ENCODE measurements at regions not wholly inside any gene's neighbourhood (a gene's known extent, or its start where the extent isn't known, plus 50 kb on each side); places are given as distances from the start of the nearest gene placed in this dataset.

DNA sequence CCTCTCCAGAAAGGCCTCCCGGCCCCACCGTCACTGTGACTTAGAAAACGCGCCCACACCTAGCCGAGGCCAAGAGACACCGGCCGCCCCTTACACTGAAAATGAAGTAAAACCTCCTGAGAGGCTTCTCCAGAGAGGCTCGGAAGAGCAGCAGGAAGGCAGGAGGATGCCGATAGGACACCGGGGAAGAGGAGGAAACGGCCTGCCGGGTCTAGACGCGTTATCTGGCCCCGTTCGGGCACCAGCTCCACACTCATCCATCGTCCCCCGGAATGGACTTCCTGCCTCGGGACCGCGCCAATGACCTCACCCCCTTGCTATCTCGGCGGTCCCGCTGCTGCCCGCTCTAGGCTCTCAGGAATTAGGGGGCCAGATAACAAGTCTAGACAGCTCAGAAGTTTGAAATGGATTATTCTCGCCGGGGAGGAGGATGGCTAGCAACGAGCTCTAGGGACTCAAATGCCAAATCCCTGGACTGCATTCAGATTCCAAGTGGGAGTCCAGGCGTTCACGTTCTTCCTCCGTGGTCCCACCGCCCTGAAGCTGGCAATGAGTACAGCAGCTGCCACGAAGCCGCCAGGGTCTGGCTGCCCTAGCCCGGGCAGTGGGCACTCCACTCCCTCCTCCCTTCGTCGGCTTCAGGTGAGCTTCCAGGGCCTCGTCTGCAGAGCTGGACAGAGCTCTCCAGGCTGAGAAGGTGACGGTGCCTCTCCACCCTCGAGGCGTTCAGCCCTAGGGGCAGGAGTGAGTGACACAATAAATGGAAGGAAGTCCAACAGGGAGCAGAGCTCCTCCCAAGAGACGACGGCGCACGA is 350.9 kb downstream of the FOXL1 start:
- TF ChIP-seq, protein P1, sequence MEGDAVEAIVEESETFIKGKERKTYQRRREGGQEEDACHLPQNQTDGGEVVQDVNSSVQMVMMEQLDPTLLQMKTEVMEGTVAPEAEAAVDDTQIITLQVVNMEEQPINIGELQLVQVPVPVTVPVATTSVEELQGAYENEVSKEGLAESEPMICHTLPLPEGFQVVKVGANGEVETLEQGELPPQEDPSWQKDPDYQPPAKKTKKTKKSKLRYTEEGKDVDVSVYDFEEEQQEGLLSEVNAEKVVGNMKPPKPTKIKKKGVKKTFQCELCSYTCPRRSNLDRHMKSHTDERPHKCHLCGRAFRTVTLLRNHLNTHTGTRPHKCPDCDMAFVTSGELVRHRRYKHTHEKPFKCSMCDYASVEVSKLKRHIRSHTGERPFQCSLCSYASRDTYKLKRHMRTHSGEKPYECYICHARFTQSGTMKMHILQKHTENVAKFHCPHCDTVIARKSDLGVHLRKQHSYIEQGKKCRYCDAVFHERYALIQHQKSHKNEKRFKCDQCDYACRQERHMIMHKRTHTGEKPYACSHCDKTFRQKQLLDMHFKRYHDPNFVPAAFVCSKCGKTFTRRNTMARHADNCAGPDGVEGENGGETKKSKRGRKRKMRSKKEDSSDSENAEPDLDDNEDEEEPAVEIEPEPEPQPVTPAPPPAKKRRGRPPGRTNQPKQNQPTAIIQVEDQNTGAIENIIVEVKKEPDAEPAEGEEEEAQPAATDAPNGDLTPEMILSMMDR (IDR thresholded peaks at IDR 0.05; ENCODE audit: insufficient read depth, low read length, poor library complexity, severe bottlenecking) = no peak
- Histone ChIP-seq H3K36me3 (ENCODE audit: control insufficient read depth, insufficient read depth, low read length) (no peaks in the 10 kb centered on the region), H3K4me3 (replicated peaks; ENCODE audit: low read depth, low read length) (no peak overlapping the region), H3K27me3 (replicated peaks; ENCODE audit: control insufficient read depth, insufficient read depth, low read length) (no peaks in the 10 kb centered on the region; the same call in none of the 2 replicates)
- DNase-seq (ENCODE audit: extremely low read depth, insufficient read length) = no peak

DNA sequence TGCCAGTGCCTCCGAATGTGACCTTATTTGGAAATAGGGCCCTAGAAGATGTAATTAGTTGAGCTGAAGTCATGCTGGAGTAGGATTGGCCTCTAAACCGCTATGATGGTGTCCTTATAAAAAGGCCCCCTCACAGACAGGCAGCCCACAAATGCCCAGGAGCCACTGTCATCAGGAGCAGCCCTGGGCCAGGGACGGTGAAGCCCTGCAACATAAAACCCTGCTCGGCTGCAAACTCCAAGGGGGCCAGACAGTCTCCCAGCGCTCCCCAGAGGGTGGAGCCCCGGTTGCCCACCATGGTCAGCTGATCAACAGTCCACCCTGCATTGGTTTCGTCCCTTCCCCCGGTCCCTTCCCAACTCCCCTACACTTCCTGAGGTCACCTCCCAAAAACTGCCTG is 351.7 kb downstream of the FOXL1 start:
- no peaks in the 10 kb centered on the region for H3K36me3 ChIP-seq (ENCODE audit: control insufficient read depth, insufficient read depth, low read length)
- DNase-seq (ENCODE audit: extremely low read depth, insufficient read length) = no peak
- no peaks in the 10 kb centered on the region; the same call in none of the 2 replicates for H3K27me3 ChIP-seq (replicated peaks; ENCODE audit: control insufficient read depth, insufficient read depth, low read length)
- no peak overlapping the region for H3K4me3 ChIP-seq (replicated peaks; ENCODE audit: low read depth, low read length)
- TF ChIP-seq, protein P1 (IDR thresholded peaks at IDR 0.05; ENCODE audit: insufficient read depth, low read length, poor library complexity, severe bottlenecking) = no peak

DNA sequence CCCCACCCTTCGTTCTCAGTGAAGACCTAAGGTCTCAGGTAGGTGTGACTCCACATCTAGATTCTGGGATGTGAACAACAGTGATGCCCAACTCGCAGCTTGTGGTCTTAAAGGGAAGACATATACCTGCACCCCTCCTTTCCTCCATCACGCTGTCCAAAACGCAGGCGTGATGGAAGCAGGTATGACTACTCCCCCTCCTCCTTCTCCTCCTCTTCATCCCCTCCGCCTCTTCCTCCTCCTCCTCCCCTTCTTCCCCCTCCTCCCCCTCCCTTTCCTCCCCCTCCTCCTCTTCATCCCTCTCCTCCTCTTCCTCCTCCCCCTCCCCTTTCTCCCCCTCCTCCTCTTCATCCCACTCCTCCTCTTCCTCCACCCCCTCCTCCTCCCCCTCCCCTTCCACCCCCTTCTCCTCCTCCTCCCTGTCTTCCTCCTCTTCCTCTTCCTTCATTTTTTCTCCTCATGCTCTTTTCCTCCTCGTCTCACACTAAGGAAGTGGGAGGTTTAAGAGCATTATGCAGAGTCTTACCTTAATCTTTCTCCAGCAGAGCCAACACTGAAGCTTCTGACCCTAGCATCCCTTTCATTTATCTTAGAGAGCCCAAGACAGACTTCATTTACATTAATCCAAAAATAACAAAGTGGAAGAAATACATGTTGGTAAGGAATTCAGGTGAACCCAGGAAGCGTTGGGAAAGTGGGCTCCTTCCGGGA is 352.5 kb downstream of the FOXL1 start:
- no peak for DNase-seq (ENCODE audit: extremely low read depth, insufficient read length)
- Histone ChIP-seq H3K27me3 (replicated peaks; ENCODE audit: control insufficient read depth, insufficient read depth, low read length) (no peaks in the 10 kb centered on the region; the same call in none of the 2 replicates), H3K4me3 (replicated peaks; ENCODE audit: low read depth, low read length) (no peak overlapping the region), H3K36me3 (ENCODE audit: control insufficient read depth, insufficient read depth, low read length) (no peaks in the 10 kb centered on the region)
- TF ChIP-seq, protein P1 (IDR thresholded peaks at IDR 0.05; ENCODE audit: insufficient read depth, low read length, poor library complexity, severe bottlenecking) = no peak

DNA sequence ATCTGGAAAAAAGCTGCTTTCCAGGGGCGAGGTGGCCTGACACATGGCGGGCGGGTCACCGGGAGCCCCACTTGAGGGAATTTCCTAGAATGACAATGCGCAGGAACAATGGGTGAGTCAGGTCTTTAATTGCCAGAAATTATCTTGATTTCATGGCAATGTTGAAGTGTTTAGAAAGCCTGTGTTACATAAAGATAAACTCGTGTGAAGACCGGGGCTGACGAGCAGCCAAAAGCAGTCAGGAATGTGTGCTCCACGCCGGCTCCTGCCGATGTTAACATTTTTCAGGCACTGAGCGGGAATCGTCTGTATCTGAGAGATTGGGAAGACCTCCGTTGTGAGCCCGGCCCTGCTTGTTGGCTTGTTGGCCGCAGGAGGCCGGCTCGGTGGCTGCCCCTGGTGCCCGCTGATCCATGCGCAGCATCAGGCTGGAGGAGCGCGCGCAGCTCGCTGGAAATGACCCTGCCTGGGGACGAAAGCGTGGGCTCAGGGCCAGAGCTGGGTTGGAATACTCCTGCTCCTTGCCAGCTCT is 353.1 kb downstream of the FOXL1 start:
- no peak for DNase-seq (ENCODE audit: extremely low read depth, insufficient read length)

DNA sequence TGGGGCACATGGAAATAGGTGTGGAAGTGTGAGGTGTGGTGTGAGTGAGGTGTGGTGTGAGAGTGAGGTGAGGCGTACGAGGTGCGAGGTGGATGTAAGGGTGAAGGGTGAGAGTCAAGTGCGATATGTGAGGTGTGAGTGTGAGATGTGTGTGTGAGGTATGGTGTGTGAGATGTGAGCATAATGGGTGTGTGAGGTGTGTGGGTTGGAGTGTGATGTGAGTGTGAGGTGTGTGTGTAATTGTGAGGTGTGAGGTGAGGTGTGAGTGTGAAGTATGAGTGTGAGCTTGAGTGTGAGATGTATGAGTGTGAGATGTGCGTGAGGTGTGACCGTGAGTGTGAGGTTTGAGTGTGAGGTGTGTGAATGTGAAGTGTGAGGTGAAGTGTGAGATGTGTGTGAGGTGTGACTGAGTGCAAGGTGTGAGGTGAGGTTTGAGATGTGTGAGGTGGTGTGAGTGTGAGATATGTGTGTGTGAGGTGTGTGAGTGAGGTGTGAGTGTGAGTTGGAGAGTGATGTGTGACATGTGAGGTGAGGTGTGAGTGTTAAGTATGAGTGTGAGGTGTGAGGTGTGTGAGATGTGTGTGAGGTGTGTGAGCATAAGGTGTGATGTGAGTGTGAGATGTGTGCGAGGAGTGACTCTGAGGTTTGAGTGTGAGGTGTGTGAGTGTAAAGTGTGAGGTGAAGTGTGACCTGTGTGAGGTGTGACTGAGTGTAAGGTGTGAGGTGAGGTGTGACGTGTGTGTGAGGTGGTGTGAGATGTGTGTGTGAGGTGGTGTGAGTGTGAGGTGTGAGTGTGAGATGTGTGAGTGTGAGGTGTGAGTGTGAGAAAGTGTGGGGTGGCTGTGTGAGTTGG is 354.0 kb downstream of the FOXL1 start:
- no peak for DNase-seq (ENCODE audit: extremely low read depth, insufficient read length)
- Histone ChIP-seq H3K4me3 (replicated peaks; ENCODE audit: low read depth, low read length) (no peak overlapping the region), H3K36me3 (ENCODE audit: control insufficient read depth, insufficient read depth, low read length) (no peaks in the 10 kb centered on the region), H3K27me3 (replicated peaks; ENCODE audit: control insufficient read depth, insufficient read depth, low read length) (peaks cover 2% of the 10 kb centered on the region; the same call in 1 of the 2 replicates)
- TF ChIP-seq, protein P1 (IDR thresholded peaks at IDR 0.05; ENCODE audit: insufficient read depth, low read length, poor library complexity, severe bottlenecking) = no peak

More for the DNA sequence above, 353.1 kb downstream of the FOXL1 start:
- peaks cover 2% of the 10 kb centered on the region; the same call in 1 of the 2 replicates for H3K27me3 ChIP-seq (replicated peaks; ENCODE audit: control insufficient read depth, insufficient read depth, low read length)
- H3K36me3 ChIP-seq (ENCODE audit: control insufficient read depth, insufficient read depth, low read length) = no peaks in the 10 kb centered on the region
- no peak overlapping the region for H3K4me3 ChIP-seq (replicated peaks; ENCODE audit: low read depth, low read length)
- TF ChIP-seq, protein P1 (IDR thresholded peaks at IDR 0.05; ENCODE audit: insufficient read depth, low read length, poor library complexity, severe bottlenecking) = no peak

Data from GM06990 (cell line).